ENCODE measurements at regions not wholly inside any gene's neighbourhood (a gene's known extent, or its start where the extent isn't known, plus 50 kb on each side); places are given as distances from the start of the nearest gene placed in this dataset.

DNA sequence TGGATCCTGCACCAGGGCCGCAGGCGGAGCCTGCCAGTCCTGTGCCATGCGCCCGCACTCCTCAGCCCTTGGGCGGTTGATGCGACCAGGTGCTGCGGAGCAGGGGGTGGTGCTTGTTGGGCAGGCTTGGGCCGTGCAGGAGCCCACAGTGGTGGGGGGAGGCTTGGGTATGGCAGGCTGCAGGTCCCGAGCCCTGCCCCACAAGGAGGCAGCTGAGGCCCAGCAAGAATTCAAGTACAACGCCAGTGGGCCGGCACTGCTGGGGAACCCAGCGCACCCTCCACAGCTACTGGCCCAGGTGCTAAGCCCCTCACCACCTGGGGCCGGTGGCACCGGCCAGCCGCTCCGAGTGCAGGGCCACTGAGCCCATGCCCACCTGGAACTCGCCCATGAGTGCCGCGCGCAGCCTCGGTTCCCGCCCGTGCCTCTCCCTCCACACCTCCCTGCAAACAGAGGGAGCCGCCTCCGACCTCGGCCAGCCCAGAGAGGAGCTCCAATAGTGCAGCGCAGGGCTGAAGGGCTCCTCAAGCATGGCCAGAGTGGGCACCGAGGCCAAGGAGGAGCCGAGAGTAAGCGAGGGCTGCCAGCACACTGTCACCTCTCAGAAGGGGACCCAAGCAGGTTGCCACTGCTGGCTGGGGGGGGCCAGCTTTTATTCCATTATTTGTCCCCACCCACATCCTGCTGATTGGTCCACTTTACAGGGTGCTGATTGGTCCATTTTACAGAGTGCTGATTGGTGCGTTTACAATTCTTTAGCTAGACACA is 339.0 kb upstream of the KLF3 start:
- intact Hi-C loops (cut with micrococcal nuclease; ENCODE audit: unreplicated experiment): no loop called here
- Histone ChIP-seq H2AFZ (ENCODE audit: low read length) (no peak overlapping the region), H3K4me1 (ENCODE audit: insufficient read depth, low read length, poor library complexity, severe bottlenecking) (no peaks in the 10 kb centered on the region), H3K27ac (ENCODE audit: low read depth, low read length, poor library complexity, severe bottlenecking) (no peak overlapping the region), H3K36me3 (ENCODE audit: insufficient read depth, low read length) (no peaks in the 10 kb centered on the region), H3K4me3 (ENCODE audit: low read depth, low read length, poor library complexity, severe bottlenecking) (no peak overlapping the region), H3K9me3 (ENCODE audit: low read length) (no peaks in the 10 kb centered on the region), H3K9me2 (ENCODE audit: insufficient read depth, low read length) (no peaks in the 10 kb centered on the region), H4K20me1 (ENCODE audit: insufficient read depth, low read length) (no peaks in the 10 kb centered on the region), H3K79me2 (ENCODE audit: insufficient read depth, low read depth, low read length) (no peaks in the 10 kb centered on the region), H3K4me2 (ENCODE audit: low read length) (no peak overlapping the region)
- BruUV-seq (replicated peaks): no TSS peak
- TF ChIP-seq, protein P1, sequence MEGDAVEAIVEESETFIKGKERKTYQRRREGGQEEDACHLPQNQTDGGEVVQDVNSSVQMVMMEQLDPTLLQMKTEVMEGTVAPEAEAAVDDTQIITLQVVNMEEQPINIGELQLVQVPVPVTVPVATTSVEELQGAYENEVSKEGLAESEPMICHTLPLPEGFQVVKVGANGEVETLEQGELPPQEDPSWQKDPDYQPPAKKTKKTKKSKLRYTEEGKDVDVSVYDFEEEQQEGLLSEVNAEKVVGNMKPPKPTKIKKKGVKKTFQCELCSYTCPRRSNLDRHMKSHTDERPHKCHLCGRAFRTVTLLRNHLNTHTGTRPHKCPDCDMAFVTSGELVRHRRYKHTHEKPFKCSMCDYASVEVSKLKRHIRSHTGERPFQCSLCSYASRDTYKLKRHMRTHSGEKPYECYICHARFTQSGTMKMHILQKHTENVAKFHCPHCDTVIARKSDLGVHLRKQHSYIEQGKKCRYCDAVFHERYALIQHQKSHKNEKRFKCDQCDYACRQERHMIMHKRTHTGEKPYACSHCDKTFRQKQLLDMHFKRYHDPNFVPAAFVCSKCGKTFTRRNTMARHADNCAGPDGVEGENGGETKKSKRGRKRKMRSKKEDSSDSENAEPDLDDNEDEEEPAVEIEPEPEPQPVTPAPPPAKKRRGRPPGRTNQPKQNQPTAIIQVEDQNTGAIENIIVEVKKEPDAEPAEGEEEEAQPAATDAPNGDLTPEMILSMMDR (conservative IDR thresholded peaks at IDR 0.05; ENCODE audit: low read length): no peak
- TF ChIP-seq EZH2phosphoT487 (IDR thresholded peaks at IDR 0.05; ENCODE audit: borderline replicate concordance, low read depth, low read length): no peak
- ChIA-PET POLR2A (interaction anchor here (0.5 to 0.6 kb wide), 2 partner anchors 103 to 180 kb away, joined by 3 read pairs; no protein-coding TSS in a partner anchor), CTCF (ENCODE audit: unreplicated experiment) (no interaction called here)
- DNase-seq (ENCODE audit: low spot score): no peak

DNA sequence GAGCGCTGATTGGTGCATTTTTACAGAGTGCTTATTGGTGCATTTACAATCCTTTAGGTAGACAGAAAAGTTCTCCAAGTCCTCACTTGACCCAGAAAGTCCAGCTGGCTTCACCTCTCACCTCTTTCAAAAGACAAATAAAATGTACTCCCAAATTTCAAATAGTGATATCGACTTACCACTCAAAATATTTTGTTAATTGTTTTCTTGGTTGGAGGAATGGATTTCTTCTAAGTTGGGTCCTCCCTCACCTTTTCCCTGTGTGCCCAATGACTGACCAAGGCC is 338.4 kb upstream of the KLF3 start:
- ChIA-PET CTCF (ENCODE audit: unreplicated experiment) (no interaction called here), POLR2A (interaction anchor here (0.6 kb wide), 1 partner anchor 179 kb away, joined by 3 read pairs; no protein-coding TSS in a partner anchor)
- Histone ChIP-seq H3K4me3 (ENCODE audit: low read depth, low read length, poor library complexity, severe bottlenecking) (no peak overlapping the region), H3K4me2 (ENCODE audit: low read length) (no peak overlapping the region), H3K9me3 (ENCODE audit: low read length) (no peaks in the 10 kb centered on the region), H3K36me3 (ENCODE audit: insufficient read depth, low read length) (no peaks in the 10 kb centered on the region), H3K9me2 (ENCODE audit: insufficient read depth, low read length) (no peaks in the 10 kb centered on the region), H2AFZ (ENCODE audit: low read length) (no peak overlapping the region), H3K4me1 (ENCODE audit: insufficient read depth, low read length, poor library complexity, severe bottlenecking) (no peaks in the 10 kb centered on the region), H4K20me1 (ENCODE audit: insufficient read depth, low read length) (no peaks in the 10 kb centered on the region), H3K79me2 (ENCODE audit: insufficient read depth, low read depth, low read length) (no peaks in the 10 kb centered on the region), H3K27ac (ENCODE audit: low read depth, low read length, poor library complexity, severe bottlenecking) (no peak overlapping the region)
- BruUV-seq (replicated peaks): no TSS peak
- TF ChIP-seq EZH2phosphoT487 (IDR thresholded peaks at IDR 0.05; ENCODE audit: borderline replicate concordance, low read depth, low read length): no peak
- TF ChIP-seq, protein P1 (conservative IDR thresholded peaks at IDR 0.05; ENCODE audit: low read length): no peak
- no peak for DNase-seq (ENCODE audit: low spot score)
- intact Hi-C loops (cut with micrococcal nuclease; ENCODE audit: unreplicated experiment): no loop called here

DNA sequence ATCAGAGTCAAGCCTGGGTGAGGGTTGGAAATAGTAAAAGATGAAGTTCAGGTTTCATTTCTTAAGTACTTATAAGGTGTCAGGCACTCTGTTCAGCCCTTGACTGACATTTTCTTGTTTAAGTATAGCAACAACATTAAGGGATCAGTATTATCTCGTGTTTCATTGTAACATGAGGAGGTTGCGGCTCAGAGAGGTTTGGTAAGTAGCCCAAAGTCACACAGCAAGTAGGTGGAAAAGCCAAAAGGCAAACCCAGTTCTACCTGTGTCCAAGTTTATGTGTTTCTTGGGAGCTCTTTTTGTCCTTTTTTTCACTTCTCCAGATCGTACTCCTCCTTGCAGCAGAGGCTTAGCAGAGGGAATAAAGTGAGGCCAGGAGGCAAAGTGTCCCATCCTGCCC is 337.5 kb upstream of the KLF3 start:
- intact Hi-C loops (cut with micrococcal nuclease; ENCODE audit: unreplicated experiment): no loop called here
- Histone ChIP-seq H3K27ac (ENCODE audit: low read depth, low read length, poor library complexity, severe bottlenecking) (no peak overlapping the region), H3K9me3 (ENCODE audit: low read length) (no peaks in the 10 kb centered on the region), H4K20me1 (ENCODE audit: insufficient read depth, low read length) (no peaks in the 10 kb centered on the region), H3K9me2 (ENCODE audit: insufficient read depth, low read length) (no peaks in the 10 kb centered on the region), H3K4me1 (ENCODE audit: insufficient read depth, low read length, poor library complexity, severe bottlenecking) (no peaks in the 10 kb centered on the region), H3K4me3 (ENCODE audit: low read depth, low read length, poor library complexity, severe bottlenecking) (no peak overlapping the region), H3K4me2 (ENCODE audit: low read length) (no peak overlapping the region), H3K79me2 (ENCODE audit: insufficient read depth, low read depth, low read length) (no peaks in the 10 kb centered on the region), H2AFZ (ENCODE audit: low read length) (no peak overlapping the region), H3K36me3 (ENCODE audit: insufficient read depth, low read length) (no peaks in the 10 kb centered on the region)
- POLR2A ChIA-PET: no interaction called here
- no peak for TF ChIP-seq EZH2phosphoT487 (IDR thresholded peaks at IDR 0.05; ENCODE audit: borderline replicate concordance, low read depth, low read length)
- TF ChIP-seq, protein P1 (conservative IDR thresholded peaks at IDR 0.05; ENCODE audit: low read length): no peak
- CTCF ChIA-PET (ENCODE audit: unreplicated experiment): no interaction called here
- DNase-seq (ENCODE audit: low spot score): no peak
- no TSS peak for BruUV-seq (replicated peaks)

Data from OCI-LY7 (cell line).